K562 (cell line): ENCODE measurements at regions not wholly inside any gene's neighbourhood (a gene's known extent, or its start where the extent isn't known, plus 50 kb on each side); places are given as distances from the start of the nearest gene placed in this dataset.

Experiments used
- ATAC-seq: fragments of 200-7000 bp; cut with Tn5 transposase; 3 replicates; pipeline ENCODE4 v1.9.1; 2020; ENCODE audit warnings: moderate library complexity
- BruUV-seq: library from RNA; stranded (reverse); fragments of 400-500 nt; replicated peaks from 2 replicates; lab custom pipeline; 2021; lab: Mats Ljungman, UMichigan
- CTCF ChIA-PET: fragments of 300-600 bp; formaldehyde crosslinking; extraction: SDS; loops from one replicate; lab custom pipeline; 2021; ENCODE audit warnings: low intra/inter-chr PET ratio; lab: Yijun Ruan, JAX
- POLR2A ChIA-PET: fragments of 300-600, 350-650 bp; sonication (Branson Sonifier 250); formaldehyde crosslinking; extraction: SDS; loops from one replicate; lab custom pipeline; 2021; ENCODE audit warnings: antibody characterized with exemption, inconsistent platforms; lab: Yijun Ruan, JAX
- DNase-seq, 4 experiments: peaks; one replicate each; pipeline versions ENCODE4 v3.0.0 to v3.0.0-alpha.2; 2011 to 2018; ENCODE audit warnings: low spot score in 3 of 4, mixed read lengths in 3 of 4; ENCODE audit errors: extremely low read depth in 1 of 4
- FAIRE-seq: peaks from 2 replicates; lab custom pipeline; 2011; peaks lifted over from hg19 to GRCh38; lab: Jason Lieb, UNC
- H2AFZ ChIP-seq: 2 replicates; pipeline ENCODE4 v1.6.0; 2011; ENCODE audit warnings: low read depth, low read length, control low read depth, inconsistent platforms
- H3K27ac ChIP-seq: fragments of 200-600 bp; 3 replicates; pipeline ENCODE4 v1.8.0; 2011; ENCODE audit warnings: low read depth, mild to moderate bottlenecking, control low read depth, inconsistent platforms, low read length, moderate library complexity, mixed read lengths; ENCODE audit errors: extremely low read depth
- H3K27me3 ChIP-seq, 2 experiments: fragments of 300-600 bp in 1 of 2; 2 replicates in 1 of 2; 3 replicates in 1 of 2; pipeline versions ENCODE4 v1.6.0 to v1.8.0; 2011; ENCODE audit warnings: inconsistent platforms in 2 of 2, low read length in 2 of 2, mild to moderate bottlenecking in 1 of 2, mixed read lengths in 1 of 2, moderate library complexity in 1 of 2; ENCODE audit not compliant: control insufficient read depth in 2 of 2, insufficient read depth in 2 of 2
- H3K36me3 ChIP-seq: fragments of 300-600 bp; 3 replicates; pipeline ENCODE4 v1.8.0; 2011; ENCODE audit warnings: mild to moderate bottlenecking, low read length, inconsistent platforms; ENCODE audit not compliant: control insufficient read depth, insufficient read depth
- H3K4me1 ChIP-seq, 2 experiments: fragments of 200-600 bp in 1 of 2; replicated peaks in 1 of 2; 2 replicates in 1 of 2; 3 replicates in 1 of 2; pipeline versions ENCODE4 v1.5.1 to v1.8.0; 2011; ENCODE audit warnings: inconsistent platforms in 2 of 2, low read length in 2 of 2, mild to moderate bottlenecking in 1 of 2, mixed read lengths in 1 of 2, moderate library complexity in 1 of 2; ENCODE audit not compliant: control insufficient read depth in 2 of 2, insufficient read depth in 2 of 2
- H3K4me2 ChIP-seq: 2 replicates; pipeline ENCODE4 v1.6.1; 2011; ENCODE audit warnings: low read length, control low read depth, inconsistent platforms, mixed read lengths; ENCODE audit not compliant: insufficient read depth
- H3K4me3 ChIP-seq: fragments of 200-600 bp; sonication (generic), shearing (Covaris generic); 2 replicates; pipeline ENCODE4 v1.5.1; 2016; ENCODE audit warnings: control low read depth, inconsistent platforms
- H3K79me2 ChIP-seq: fragments of 200-600 bp; 3 replicates; pipeline ENCODE4 v1.8.0; 2011; ENCODE audit warnings: low read length, inconsistent platforms; ENCODE audit not compliant: control insufficient read depth, insufficient read depth
- H3K9ac ChIP-seq, 2 experiments: 2 replicates each; pipeline versions ENCODE4 v1.6.0 to v1.6.1; 2011; ENCODE audit warnings: low read depth in 2 of 2, low read length in 2 of 2, control low read depth in 1 of 2, inconsistent platforms in 1 of 2, mild to moderate bottlenecking in 1 of 2, mixed read lengths in 1 of 2; ENCODE audit not compliant: insufficient read depth in 1 of 2
- H3K9me1 ChIP-seq: one replicate; pipeline ENCODE4 v1.6.0; 2011; ENCODE audit warnings: inconsistent platforms, mild to moderate bottlenecking, low read length, moderate library complexity; ENCODE audit not compliant: control insufficient read depth, insufficient read depth
- H3K9me3 ChIP-seq: replicated peaks from 2 replicates; pipeline ENCODE4 v1.5.1; 2011; ENCODE audit warnings: low read depth, low read length, inconsistent platforms; ENCODE audit not compliant: control insufficient read depth, insufficient read depth
- H4K20me1 ChIP-seq: replicated peaks from 2 replicates; pipeline ENCODE4 v1.6.1; 2011; ENCODE audit warnings: low read length, inconsistent platforms, mixed read lengths; ENCODE audit not compliant: control insufficient read depth, insufficient read depth
- ATF1 ChIP-seq, 2 experiments: fragments of 450-650 bp in 1 of 2; IDR thresholded peaks; 2 replicates each; pipeline ENCODE4 v1.6.1; 2016; ENCODE audit warnings: missing compliant biosample characterization in 1 of 2, missing genetic modification characterization in 1 of 2
- BDP1 ChIP-seq: IDR thresholded peaks from 3 replicates; pipeline ENCODE4 v1.6.1; 2011; ENCODE audit not compliant: insufficient read length, insufficient read depth
- CAMTA2 ChIP-seq: fragments of 250-450 bp; sonication (Bioruptor Pico); conservative IDR thresholded peaks from 2 replicates; pipeline ENCODE4 v1.5.1; 2022
- HNRNPL ChIP-seq: fragments of 200-400 bp; formaldehyde crosslinking; IDR thresholded peaks from 2 replicates; pipeline ENCODE4 v1.6.1; 2017; ENCODE audit warnings: low read depth, mild to moderate bottlenecking, low read length
- KLF1 ChIP-seq: fragments of 450-650 bp; IDR thresholded peaks from 2 replicates; pipeline ENCODE4 v1.6.1; 2016; ENCODE audit warnings: missing genetic modification characterization, missing compliant biosample characterization
- MAZ ChIP-seq, 2 experiments: fragments of 450-650 bp in 1 of 2; sonication (generic) in 1 of 2; formaldehyde crosslinking; IDR thresholded peaks in 1 of 2; conservative IDR thresholded peaks in 1 of 2; 2 replicates each; pipeline versions ENCODE4 v1.4.0 to v1.5.0; 2020; ENCODE audit warnings: mild to moderate bottlenecking in 1 of 2, missing genetic modification reagents in 1 of 2
- SRSF7 ChIP-seq: fragments of 200-400 bp; formaldehyde crosslinking; optimal IDR thresholded peaks from 2 replicates; pipeline ENCODE3; 2017; ENCODE audit warnings: mild to moderate bottlenecking, low read depth, low read length
- U2AF1 ChIP-seq: fragments of 200-400 bp; formaldehyde crosslinking; optimal IDR thresholded peaks from 2 replicates; pipeline ENCODE3; 2017; ENCODE audit warnings: mild to moderate bottlenecking, low read depth, low read length, moderate library complexity
- ZBTB12 ChIP-seq: fragments of 250-450 bp; sonication (Bioruptor Pico); IDR thresholded peaks from 2 replicates; pipeline ENCODE4 v1.4.0; 2020
- ZFX ChIP-seq: sonication (generic); formaldehyde crosslinking; IDR thresholded peaks from 2 replicates; pipeline ENCODE4 v1.8.0; 2022; ENCODE audit warnings: mild to moderate bottlenecking, missing genetic modification reagents, moderate library complexity
- ZKSCAN1 ChIP-seq: fragments of 150-350 bp; IDR thresholded peaks from 2 replicates; pipeline ENCODE4 v1.6.1; 2016; ENCODE audit warnings: low read depth, low read length
- ZNF165 ChIP-seq: fragments of 250-450 bp; sonication (Bioruptor Pico); IDR thresholded peaks from 2 replicates; pipeline ENCODE4 v1.4.0; 2020; ENCODE audit warnings: borderline replicate concordance
- ZNF41 ChIP-seq: fragments of 250-450 bp; sonication (Bioruptor Pico); conservative IDR thresholded peaks from 2 replicates; pipeline ENCODE4 v1.4.0; 2020; ENCODE audit warnings: mild to moderate bottlenecking
- ZNF76 ChIP-seq: fragments of 250-450 bp; sonication (Bioruptor Pico); IDR thresholded peaks from 2 replicates; pipeline ENCODE4 v1.4.0; 2020; ENCODE audit warnings: mild to moderate bottlenecking, moderate library complexity, borderline replicate concordance
- ZNF766 ChIP-seq: fragments of 200-800 bp; sonication (Bioruptor generic); conservative IDR thresholded peaks from 2 replicates; pipeline ENCODE4 v1.6.1; 2016; ENCODE audit warnings: missing genetic modification characterization, missing compliant biosample characterization
- in situ Hi-C: fragments of 300-500 bp; cut with MboI; formaldehyde crosslinking; loops from 4 replicates; pipeline ENCODE4 v1.15.0; 2018; ENCODE audit warnings: inconsistent platforms, mixed read lengths
- intact Hi-C: fragments of 100-400 bp; cut with micrococcal nuclease; formaldehyde crosslinking; loops from 2 replicates; pipeline ENCODE4 v1.14.2; 2022
- TF ChIP-seq, protein P1 (sequence below): fragments of 450-650 bp; IDR thresholded peaks from 2 replicates; pipeline ENCODE4 v1.6.1; 2014; ENCODE audit warnings: low read depth, mild to moderate bottlenecking, moderate library complexity, borderline replicate concordance

GRCh38 chr9:26163931-26164330 lies 485.7 kb upstream of the TUSC1 start:
- Histone ChIP-seq H4K20me1 (no peaks in the 10 kb centered on the region), H3K79me2 (no peaks in the 10 kb centered on the region), H3K4me2 (no peak overlapping the region), H2AFZ (no peak overlapping the region), H3K27me3 (no peaks in the 10 kb centered on the region), H3K4me3 (no peak overlapping the region), H3K9me1 (no peaks in the 10 kb centered on the region), H3K9ac (no peak overlapping the region), H3K9me3 (no peaks in the 10 kb centered on the region), H3K36me3 (no peaks in the 10 kb centered on the region), H3K27ac (no peak overlapping the region), H3K4me1 (no peaks in the 10 kb centered on the region)
- intact Hi-C loops (no loop called here), in situ Hi-C loops (no loop called here)
- BruUV-seq = no TSS peak
- DNase-seq (no peak), FAIRE-seq (no peak), ATAC-seq (no peak)
- ChIA-PET POLR2A (no interaction called here), CTCF (no interaction called here)
- TF ChIP-seq BDP1 (no peak), ZFX (no peak), ZBTB12 (no peak), ZNF165 (CRISPR knock-in tag) (no peak), U2AF1 (no peak), ZNF41 (CRISPR knock-in tag) (no peak), ZKSCAN1 (no peak), CAMTA2 (no peak), SRSF7 (no peak), KLF1 (tag) (no peak), MAZ (CRISPR knock-in tag; conservative IDR thresholded peaks at IDR 0.05 in 1 of 2, IDR thresholded peaks at IDR 0.05 in 1 of 2) (no peak), HNRNPL (no peak), ZNF766 (no peak), ATF1 (CRISPR knock-in tag; IDR thresholded peaks at IDR 0.05) (no peak), ATF1 (tag; IDR thresholded peaks at IDR 0.05) (no peak), ZNF76 (CRISPR knock-in tag) (no peak)
- TF ChIP-seq, protein P1, sequence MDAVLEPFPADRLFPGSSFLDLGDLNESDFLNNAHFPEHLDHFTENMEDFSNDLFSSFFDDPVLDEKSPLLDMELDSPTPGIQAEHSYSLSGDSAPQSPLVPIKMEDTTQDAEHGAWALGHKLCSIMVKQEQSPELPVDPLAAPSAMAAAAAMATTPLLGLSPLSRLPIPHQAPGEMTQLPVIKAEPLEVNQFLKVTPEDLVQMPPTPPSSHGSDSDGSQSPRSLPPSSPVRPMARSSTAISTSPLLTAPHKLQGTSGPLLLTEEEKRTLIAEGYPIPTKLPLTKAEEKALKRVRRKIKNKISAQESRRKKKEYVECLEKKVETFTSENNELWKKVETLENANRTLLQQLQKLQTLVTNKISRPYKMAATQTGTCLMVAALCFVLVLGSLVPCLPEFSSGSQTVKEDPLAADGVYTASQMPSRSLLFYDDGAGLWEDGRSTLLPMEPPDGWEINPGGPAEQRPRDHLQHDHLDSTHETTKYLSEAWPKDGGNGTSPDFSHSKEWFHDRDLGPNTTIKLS = no peak
